ENCODE measurements at regions not wholly inside any gene's neighbourhood (a gene's known extent, or its start where the extent isn't known, plus 50 kb on each side); places are given as distances from the start of the nearest gene placed in this dataset.
A peak's percentile ranks its signal among the peaks of the same experiment; 100 is the strongest.

DNA sequence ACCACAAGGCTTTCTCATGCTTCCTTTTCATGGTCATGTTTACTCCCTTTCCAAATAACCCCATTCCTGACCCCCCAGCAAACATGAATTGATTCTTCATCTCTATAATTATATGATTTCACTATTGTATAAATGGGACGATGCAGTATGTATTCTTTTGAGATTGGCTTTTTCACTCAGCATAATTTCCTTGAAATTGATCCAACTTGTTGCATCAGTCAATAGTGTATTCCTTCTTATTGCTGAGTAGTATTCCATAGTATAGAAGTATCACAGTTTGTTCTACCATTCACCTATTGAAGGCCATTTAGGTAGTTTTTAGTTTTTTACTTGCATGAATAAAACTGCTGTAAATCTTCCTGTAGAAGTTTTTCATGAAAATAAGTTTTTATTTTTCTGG lies 264.7 kb downstream of the BAMBI start:
- no peak overlapping the region for H3K4me2 ChIP-seq (ENCODE audit: low read length)
- no peak for DNase-seq (ENCODE audit: low read depth)
- no peak overlapping the region for H3K4me3 ChIP-seq (ENCODE audit: insufficient read depth, low read depth, low read length)
- no peak overlapping the region for H2AFZ ChIP-seq (ENCODE audit: low read depth, low read length)
- H3K9me3 ChIP-seq (ENCODE audit: insufficient read depth, low read depth, low read length) = no peaks in the 10 kb centered on the region
- H3K9me3 Mint-ChIP-seq (ENCODE audit: unreplicated experiment) = peaks cover 1% of the 10 kb centered on the region
- no peaks in the 10 kb centered on the region for H3K36me3 Mint-ChIP-seq (ENCODE audit: low read depth, unreplicated experiment)
- no peaks in the 10 kb centered on the region for H3K27me3 Mint-ChIP-seq (ENCODE audit: low read depth, unreplicated experiment)
- H3K27me3 ChIP-seq (ENCODE audit: insufficient read depth, low read length) = no peaks in the 10 kb centered on the region
- FAIRE-seq = no peak
- peaks cover 25% of the 10 kb centered on the region for H3K4me1 ChIP-seq (ENCODE audit: insufficient read depth, low read length)
- no peaks in the 10 kb centered on the region for H3K79me2 ChIP-seq (ENCODE audit: insufficient read depth, low read length)
- H3K9ac ChIP-seq (ENCODE audit: low read length) = no peak overlapping the region
- H4K20me1 ChIP-seq (ENCODE audit: insufficient read depth, low read length) = no peaks in the 10 kb centered on the region
- no peak overlapping the region for H3K27ac Mint-ChIP-seq (ENCODE audit: unreplicated experiment)
- no peak overlapping the region for H3K27ac ChIP-seq (ENCODE audit: low read depth, low read length)
- TF ChIP-seq, protein P1, sequence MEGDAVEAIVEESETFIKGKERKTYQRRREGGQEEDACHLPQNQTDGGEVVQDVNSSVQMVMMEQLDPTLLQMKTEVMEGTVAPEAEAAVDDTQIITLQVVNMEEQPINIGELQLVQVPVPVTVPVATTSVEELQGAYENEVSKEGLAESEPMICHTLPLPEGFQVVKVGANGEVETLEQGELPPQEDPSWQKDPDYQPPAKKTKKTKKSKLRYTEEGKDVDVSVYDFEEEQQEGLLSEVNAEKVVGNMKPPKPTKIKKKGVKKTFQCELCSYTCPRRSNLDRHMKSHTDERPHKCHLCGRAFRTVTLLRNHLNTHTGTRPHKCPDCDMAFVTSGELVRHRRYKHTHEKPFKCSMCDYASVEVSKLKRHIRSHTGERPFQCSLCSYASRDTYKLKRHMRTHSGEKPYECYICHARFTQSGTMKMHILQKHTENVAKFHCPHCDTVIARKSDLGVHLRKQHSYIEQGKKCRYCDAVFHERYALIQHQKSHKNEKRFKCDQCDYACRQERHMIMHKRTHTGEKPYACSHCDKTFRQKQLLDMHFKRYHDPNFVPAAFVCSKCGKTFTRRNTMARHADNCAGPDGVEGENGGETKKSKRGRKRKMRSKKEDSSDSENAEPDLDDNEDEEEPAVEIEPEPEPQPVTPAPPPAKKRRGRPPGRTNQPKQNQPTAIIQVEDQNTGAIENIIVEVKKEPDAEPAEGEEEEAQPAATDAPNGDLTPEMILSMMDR (IDR thresholded peaks at IDR 0.05; ENCODE audit: insufficient read depth, low read depth, low read length) = no peak
- no peaks in the 10 kb centered on the region for H3K36me3 ChIP-seq (ENCODE audit: insufficient read depth, low read length)
- peaks cover 13% of the 10 kb centered on the region for H3K4me1 Mint-ChIP-seq (ENCODE audit: low read depth, unreplicated experiment)
- H3K4me3 Mint-ChIP-seq (ENCODE audit: unreplicated experiment) = no peak overlapping the region

DNA sequence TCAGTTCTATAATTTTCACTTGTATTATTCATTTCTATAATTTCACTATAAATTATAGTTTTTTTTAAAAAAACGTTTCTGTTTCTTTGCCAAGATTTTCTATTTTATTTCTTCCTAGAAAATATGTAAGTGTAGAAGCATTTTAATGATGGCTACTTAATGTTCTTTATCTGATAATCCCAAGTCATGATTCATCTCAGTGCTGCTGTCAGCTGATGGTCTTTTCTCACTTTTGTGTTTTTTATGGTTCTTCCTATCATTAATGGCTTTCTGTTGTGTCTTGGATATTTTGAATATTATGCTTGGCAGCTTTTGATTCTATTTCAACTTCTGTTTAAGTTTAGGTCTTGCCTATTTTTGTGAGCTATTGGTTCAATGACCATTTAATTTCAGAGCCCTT lies 268.6 kb downstream of the BAMBI start:
- Mint-ChIP-seq H3K4me1 (ENCODE audit: low read depth, unreplicated experiment) (peaks cover 14% of the 10 kb centered on the region), H3K27me3 (ENCODE audit: low read depth, unreplicated experiment) (no peaks in the 10 kb centered on the region), H3K27ac (ENCODE audit: unreplicated experiment) (peak overlapping the region; percentile 36), H3K4me3 (ENCODE audit: unreplicated experiment) (no peak overlapping the region), H3K36me3 (ENCODE audit: low read depth, unreplicated experiment) (no peaks in the 10 kb centered on the region), H3K9me3 (ENCODE audit: unreplicated experiment) (peaks cover 5% of the 10 kb centered on the region)
- Histone ChIP-seq H3K79me2 (ENCODE audit: insufficient read depth, low read length) (no peaks in the 10 kb centered on the region), H3K27ac (ENCODE audit: low read depth, low read length) (peak overlapping the region; percentile 45), H3K4me2 (ENCODE audit: low read length) (peak overlapping the region; percentile 52), H3K4me1 (ENCODE audit: insufficient read depth, low read length) (peaks cover 14% of the 10 kb centered on the region), H2AFZ (ENCODE audit: low read depth, low read length) (no peak overlapping the region), H3K36me3 (ENCODE audit: insufficient read depth, low read length) (no peaks in the 10 kb centered on the region), H3K27me3 (ENCODE audit: insufficient read depth, low read length) (no peaks in the 10 kb centered on the region), H4K20me1 (ENCODE audit: insufficient read depth, low read length) (no peaks in the 10 kb centered on the region), H3K9ac (ENCODE audit: low read length) (peak overlapping the region; percentile 14), H3K4me3 (ENCODE audit: insufficient read depth, low read depth, low read length) (no peak overlapping the region), H3K9me3 (ENCODE audit: insufficient read depth, low read depth, low read length) (no peaks in the 10 kb centered on the region)
- FAIRE-seq (no peak), DNase-seq (ENCODE audit: low read depth) (peak; percentile 50)
- TF ChIP-seq, protein P1 (IDR thresholded peaks at IDR 0.05; ENCODE audit: insufficient read depth, low read depth, low read length) = no peak
- TF ChIP-seq EZH2 (IDR thresholded peaks at IDR 0.05; ENCODE audit: insufficient read depth, low read length) = no peak

DNA sequence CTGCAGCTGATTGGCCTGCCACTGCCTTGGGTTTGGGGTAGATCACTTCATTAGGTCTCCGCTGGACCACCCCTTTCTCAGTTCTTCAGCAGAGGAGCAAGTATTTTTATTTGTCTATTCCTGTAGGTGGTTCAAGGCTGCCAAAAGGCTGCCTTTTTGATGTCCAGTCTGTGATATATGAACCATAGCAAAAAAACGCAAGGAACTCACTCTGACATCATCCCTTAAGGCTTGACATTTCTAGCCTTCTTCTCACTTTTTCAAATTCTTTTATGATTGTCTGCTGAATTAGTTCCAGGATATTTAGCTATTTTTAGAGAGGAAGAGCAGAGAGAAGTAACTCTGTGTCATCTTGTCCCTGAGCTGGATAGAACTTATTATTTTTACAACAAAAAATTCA lies 269.2 kb downstream of the BAMBI start:
- DNase-seq (ENCODE audit: low read depth) (peak; percentile 86), FAIRE-seq (peak; percentile 87)
- Mint-ChIP-seq H3K27ac (ENCODE audit: unreplicated experiment) (peak overlapping the region; percentile 36), H3K36me3 (ENCODE audit: low read depth, unreplicated experiment) (no peaks in the 10 kb centered on the region), H3K27me3 (ENCODE audit: low read depth, unreplicated experiment) (no peaks in the 10 kb centered on the region), H3K9me3 (ENCODE audit: unreplicated experiment) (peaks cover 5% of the 10 kb centered on the region), H3K4me3 (ENCODE audit: unreplicated experiment) (no peak overlapping the region), H3K4me1 (ENCODE audit: low read depth, unreplicated experiment) (peaks cover 16% of the 10 kb centered on the region)
- H3K79me2 ChIP-seq (ENCODE audit: insufficient read depth, low read length) = no peaks in the 10 kb centered on the region
- H3K4me1 ChIP-seq (ENCODE audit: insufficient read depth, low read length) = peaks cover 14% of the 10 kb centered on the region
- H3K4me2 ChIP-seq (ENCODE audit: low read length) = peak overlapping the region; percentile 52
- no peaks in the 10 kb centered on the region for H3K36me3 ChIP-seq (ENCODE audit: insufficient read depth, low read length)
- no peak overlapping the region for H3K4me3 ChIP-seq (ENCODE audit: insufficient read depth, low read depth, low read length)
- H3K27me3 ChIP-seq (ENCODE audit: insufficient read depth, low read length) = no peaks in the 10 kb centered on the region
- no peak overlapping the region for H2AFZ ChIP-seq (ENCODE audit: low read depth, low read length)
- peak overlapping the region; percentile 14 for H3K9ac ChIP-seq (ENCODE audit: low read length)
- no peak for TF ChIP-seq EZH2 (IDR thresholded peaks at IDR 0.05; ENCODE audit: insufficient read depth, low read length)
- TF ChIP-seq, protein P1 (IDR thresholded peaks at IDR 0.05; ENCODE audit: insufficient read depth, low read depth, low read length) = no peak
- H3K27ac ChIP-seq (ENCODE audit: low read depth, low read length) = peak overlapping the region; percentile 52
- no peaks in the 10 kb centered on the region for H4K20me1 ChIP-seq (ENCODE audit: insufficient read depth, low read length)
- H3K9me3 ChIP-seq (ENCODE audit: insufficient read depth, low read depth, low read length) = no peaks in the 10 kb centered on the region
